Upper lobe of right lung (tissue), 1 donor: ENCODE measurements at regions not wholly inside any gene's neighbourhood (a gene's known extent, or its start where the extent isn't known, plus 50 kb on each side); places are given as distances from the start of the nearest gene placed in this dataset.

Experiments
- ATAC-seq: fragments of 200-7000 bp; cut with Tn5 transposase; one replicate; pipeline ENCODE4 v1.9.1; 2020; ENCODE audit warnings: mild to moderate bottlenecking, moderate library complexity
- DNase-seq: peaks from one replicate; pipeline ENCODE4 v3.0.0-alpha.2; 2020
- H3K27ac ChIP-seq: fragments of 200-600 bp; one replicate; pipeline ENCODE4 v1.8.0; 2022
- H3K27me3 ChIP-seq: fragments of 200-600 bp; one replicate; pipeline ENCODE4 v1.8.0; 2022; ENCODE audit warnings: mild to moderate bottlenecking
- H3K36me3 ChIP-seq: fragments of 200-600 bp; one replicate; pipeline ENCODE4 v1.8.0; 2022
- H3K4me1 ChIP-seq: fragments of 200-600 bp; one replicate; pipeline ENCODE4 v1.8.0; 2022
- H3K4me3 ChIP-seq: fragments of 200-600 bp; one replicate; pipeline ENCODE4 v1.8.0; 2022; ENCODE audit warnings: mild to moderate bottlenecking
- H3K9me3 ChIP-seq: fragments of 200-600 bp; one replicate; pipeline ENCODE4 v1.8.0; 2022
- CTCF ChIP-seq: fragments of 200-600 bp; IDR thresholded peaks from one replicate; pipeline ENCODE4 v1.8.0; 2022; ENCODE audit warnings: antibody characterized with exemption
- intact Hi-C: fragments of 100-400 bp; cut with DNase I; formaldehyde crosslinking; loops from one replicate; pipeline ENCODE4 v1.11.0; 2022
- donor health status: DM: no; HTN: yes; CAD: no; lungs with severe emphysema.

- no peaks in the 10 kb centered on the region for H3K36me3 ChIP-seq
- ATAC-seq (no peak), DNase-seq (no peak)
- no peaks in the 10 kb centered on the region for H3K9me3 ChIP-seq
- TF ChIP-seq CTCF: no peak
- H3K4me3 ChIP-seq: no peak overlapping the region
- H3K27me3 ChIP-seq: no peaks in the 10 kb centered on the region
- intact Hi-C loops: no loop called here
- H3K27ac ChIP-seq: no peak overlapping the region
- no peaks in the 10 kb centered on the region for H3K4me1 ChIP-seq
These were observed 1086.9 kb downstream of the XPNPEP1 start for GRCh38 chr10:108836362-108836761.

- Histone ChIP-seq H3K9me3 (no peaks in the 10 kb centered on the region), H3K27ac (no peak overlapping the region), H3K36me3 (no peaks in the 10 kb centered on the region), H3K4me3 (no peak overlapping the region), H3K27me3 (no peaks in the 10 kb centered on the region), H3K4me1 (no peaks in the 10 kb centered on the region)
- no peak for TF ChIP-seq CTCF
- intact Hi-C loops: no loop called here
- ATAC-seq (no peak), DNase-seq (no peak)
These were observed 1101.3 kb downstream of the XPNPEP1 start for GRCh38 chr10:108822026-108822425.

- DNase-seq: no peak
- ATAC-seq: no peak
- H3K9me3 ChIP-seq: no peaks in the 10 kb centered on the region
- no peak overlapping the region for H3K4me3 ChIP-seq
- H3K27ac ChIP-seq: no peak overlapping the region
- no peaks in the 10 kb centered on the region for H3K27me3 ChIP-seq
- no peaks in the 10 kb centered on the region for H3K36me3 ChIP-seq
- no peaks in the 10 kb centered on the region for H3K4me1 ChIP-seq
- no peak for TF ChIP-seq CTCF
- intact Hi-C loops: no loop called here
These were observed 1104.0 kb downstream of the XPNPEP1 start for GRCh38 chr10:108819302-108819701.

- no peaks in the 10 kb centered on the region for H3K9me3 ChIP-seq
- H3K27ac ChIP-seq: no peak overlapping the region
- DNase-seq (no peak), ATAC-seq (no peak)
- TF ChIP-seq CTCF: no peak
- H3K4me1 ChIP-seq: no peaks in the 10 kb centered on the region
- H3K4me3 ChIP-seq: no peak overlapping the region
- H3K27me3 ChIP-seq: no peaks in the 10 kb centered on the region
- no peaks in the 10 kb centered on the region for H3K36me3 ChIP-seq
- intact Hi-C loops: no loop called here
These were observed 1105.7 kb downstream of the XPNPEP1 start for GRCh38 chr10:108817584-108817983.

GRCh38 chr10:108817135-108817534, 1106.2 kb downstream of the XPNPEP1 start:
- H3K4me3 ChIP-seq: no peak overlapping the region
- no peaks in the 10 kb centered on the region for H3K36me3 ChIP-seq
- intact Hi-C loops: no loop called here
- no peaks in the 10 kb centered on the region for H3K9me3 ChIP-seq
- H3K27ac ChIP-seq: no peak overlapping the region
- no peak for DNase-seq
- H3K27me3 ChIP-seq: no peaks in the 10 kb centered on the region
- no peaks in the 10 kb centered on the region for H3K4me1 ChIP-seq
- ATAC-seq: no peak
- TF ChIP-seq CTCF: no peak

GRCh38 chr10:108812906-108813305, 1110.4 kb downstream of the XPNPEP1 start:
- H3K4me3 ChIP-seq: no peak overlapping the region
- H3K27me3 ChIP-seq: no peaks in the 10 kb centered on the region
- DNase-seq (no peak), ATAC-seq (no peak)
- intact Hi-C loops: no loop called here
- no peaks in the 10 kb centered on the region for H3K4me1 ChIP-seq
- H3K9me3 ChIP-seq: no peaks in the 10 kb centered on the region
- no peaks in the 10 kb centered on the region for H3K36me3 ChIP-seq
- H3K27ac ChIP-seq: no peak overlapping the region
- TF ChIP-seq CTCF: no peak
